Esophagus muscularis mucosa (tissue), 4 donors: ENCODE measurements at regions not wholly inside any gene's neighbourhood (a gene's known extent, or its start where the extent isn't known, plus 50 kb on each side); places are given as distances from the start of the nearest gene placed in this dataset.

Source experiments
- DNase-seq: peaks from one replicate; pipeline ENCODE4 v3.0.0-alpha.2; 2017; ENCODE audit errors: extremely low spot score
- H3K27ac ChIP-seq, 4 donors: fragments of 200-600 bp; sonication (generic); replicated peaks in 1 of 4; 1 replicate in 3 of 4; 2 replicates in 1 of 4; pipeline ENCODE4 v1.5.1; 2016 to 2019; ENCODE audit warnings: mild to moderate bottlenecking in 1 of 4
- H3K27me3 ChIP-seq, 4 donors: fragments of 200-600 bp; sonication (generic); one replicate each; pipeline versions ENCODE4 v1.5.1 to v1.6.0; 2016 to 2019
- H3K36me3 ChIP-seq, 4 donors: fragments of 200-600 bp; sonication (generic); one replicate each; pipeline ENCODE4 v1.5.1; 2016 to 2019
- H3K4me1 ChIP-seq, 4 donors: fragments of 200-600 bp; sonication (generic); one replicate each; pipeline ENCODE4 v1.5.1; 2016 to 2019
- H3K4me3 ChIP-seq, 4 donors: fragments of 200-600 bp; sonication (generic); 1 replicate in 2 of 4; 2 replicates in 2 of 4; pipeline ENCODE4 v1.5.1; 2016 to 2019; ENCODE audit warnings: mild to moderate bottlenecking in 4 of 4, moderate library complexity in 1 of 4
- H3K9me3 ChIP-seq, 4 donors: fragments of 200-600 bp; sonication (generic); 1 replicate in 3 of 4; 2 replicates in 1 of 4; pipeline ENCODE4 v1.5.1; 2016 to 2019
- EP300 ChIP-seq: sonication (generic); formaldehyde crosslinking; IDR thresholded peaks from one replicate; pipeline ENCODE4 v1.6.1; 2017; ENCODE audit warnings: antibody characterized with exemption
- POLR2A ChIP-seq: fragments of 450-650 bp; IDR thresholded peaks from one replicate; pipeline ENCODE4 v1.6.1; 2017; ENCODE audit warnings: antibody characterized with exemption, moderate library complexity, mild to moderate bottlenecking, low read depth
- POLR2AphosphoS5 ChIP-seq, 2 donors: sonication (generic); formaldehyde crosslinking; IDR thresholded peaks; one replicate each; pipeline ENCODE4 v1.6.1; 2017; ENCODE audit warnings: antibody characterized with exemption in 2 of 2
- WGBS: methylation state at CpG from one replicate; pipeline ENCODE4 v1.1.5; 2018; 5-methylcytosine and 5-hydroxymethylcytosine counted together
- intact Hi-C: fragments of 100-400 bp; cut with DNase I; formaldehyde crosslinking; loops from one replicate; pipeline ENCODE4 v1.15.1; 2023
- TF ChIP-seq, protein P1 (sequence below), 3 experiments: fragments of 200-600 bp in 2 of 3; fragments of 450-650 bp in 1 of 3; sonication (generic) in 2 of 3; IDR thresholded peaks; one replicate each; pipeline ENCODE4 v1.5.1; 2017 to 2019; ENCODE audit warnings: antibody characterized with exemption in 3 of 3, mild to moderate bottlenecking in 2 of 3, moderate library complexity in 1 of 3

DNA sequence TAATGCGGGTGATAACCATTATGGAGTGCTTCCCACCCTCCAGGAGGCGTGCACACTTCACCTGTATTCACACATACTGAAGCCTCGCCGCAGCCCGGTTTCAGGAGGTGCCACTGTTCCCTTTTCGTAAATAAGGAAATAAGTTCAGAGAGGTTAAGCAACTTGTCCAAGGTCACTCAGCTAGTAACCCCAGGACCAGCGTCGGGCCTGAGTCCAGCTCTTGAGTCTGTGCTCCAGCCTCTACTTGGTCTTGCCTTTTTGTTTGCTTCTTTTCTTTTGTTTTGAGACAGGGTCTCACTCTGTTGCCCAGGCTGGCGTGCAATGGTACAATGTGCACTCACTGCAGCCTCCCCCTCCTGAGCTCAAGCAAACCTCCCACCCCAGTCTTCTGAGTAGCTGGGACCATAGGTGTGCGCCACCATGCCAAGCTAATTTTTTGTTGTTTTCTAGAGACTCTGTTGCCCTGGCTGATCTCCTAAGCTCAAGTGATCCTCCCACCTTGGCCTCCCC is 63.5 kb upstream of the CIBAR2 start:
- intact Hi-C loops: no loop called here
- no peak for DNase-seq
- no peak overlapping the region for H3K27ac ChIP-seq
- 96% methylated on average over 10 of the region's 10 CpGs for WGBS
- peaks cover 56 to 68% (median 66%) of the 10 kb centered on the region in 4 donors for H3K4me1 ChIP-seq
- no peak overlapping the region for H3K4me3 ChIP-seq
- H3K27me3 ChIP-seq: no peaks in the 10 kb centered on the region
- TF ChIP-seq EP300 (no peak), POLR2AphosphoS5 (IDR thresholded peaks at IDR 0.05) (no peak), POLR2A (no peak)
- H3K36me3 ChIP-seq: no peaks in the 10 kb centered on the region
- no peaks in the 10 kb centered on the region for H3K9me3 ChIP-seq

DNA sequence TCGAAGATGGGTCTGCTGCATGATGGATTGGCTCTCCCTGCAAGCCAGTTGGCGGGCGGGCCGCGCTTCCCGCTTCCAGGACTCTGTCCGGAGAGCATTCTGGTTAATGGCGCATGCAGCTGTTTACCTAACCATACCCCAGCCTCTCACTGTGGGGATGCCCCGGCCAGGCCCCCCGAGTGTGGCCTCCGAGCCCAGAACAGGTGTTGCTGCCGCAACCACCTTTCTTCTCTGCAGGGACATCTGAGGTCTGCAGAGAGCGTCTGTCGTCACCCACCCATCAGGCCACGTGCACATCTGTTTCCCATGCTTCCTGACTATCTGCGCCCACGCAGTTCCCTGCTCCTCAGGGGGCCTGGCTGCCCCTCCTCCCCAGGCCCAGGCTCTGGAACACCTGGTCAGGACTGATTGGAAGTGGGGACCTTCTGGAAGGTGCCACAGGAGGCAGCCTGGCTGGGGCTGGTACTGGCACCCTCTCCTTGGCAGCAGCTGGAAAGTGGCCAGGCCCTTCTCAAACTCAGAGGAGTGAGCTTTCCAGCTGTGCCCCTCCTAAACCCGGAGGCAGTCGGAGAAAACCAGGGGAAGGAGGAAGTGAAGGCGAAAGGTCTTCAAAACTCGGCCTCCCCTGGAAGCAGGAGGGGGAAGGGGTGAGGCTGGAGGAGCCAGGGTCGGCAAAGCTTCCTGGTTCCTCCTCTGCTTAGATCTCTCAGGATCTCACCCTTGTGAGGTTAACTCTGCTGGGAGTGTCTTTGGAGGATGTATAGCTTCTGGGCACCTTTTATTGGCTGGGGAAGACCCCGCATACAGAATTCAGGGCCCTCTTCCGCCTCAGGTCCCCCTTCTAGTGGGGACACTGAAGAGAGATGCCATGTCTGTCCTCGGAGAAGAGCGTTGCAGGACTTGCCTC is 64.5 kb upstream of the CIBAR2 start:
- TF ChIP-seq POLR2AphosphoS5 (IDR thresholded peaks at IDR 0.05): no peak
- TF ChIP-seq POLR2A: no peak
- TF ChIP-seq, protein P1, sequence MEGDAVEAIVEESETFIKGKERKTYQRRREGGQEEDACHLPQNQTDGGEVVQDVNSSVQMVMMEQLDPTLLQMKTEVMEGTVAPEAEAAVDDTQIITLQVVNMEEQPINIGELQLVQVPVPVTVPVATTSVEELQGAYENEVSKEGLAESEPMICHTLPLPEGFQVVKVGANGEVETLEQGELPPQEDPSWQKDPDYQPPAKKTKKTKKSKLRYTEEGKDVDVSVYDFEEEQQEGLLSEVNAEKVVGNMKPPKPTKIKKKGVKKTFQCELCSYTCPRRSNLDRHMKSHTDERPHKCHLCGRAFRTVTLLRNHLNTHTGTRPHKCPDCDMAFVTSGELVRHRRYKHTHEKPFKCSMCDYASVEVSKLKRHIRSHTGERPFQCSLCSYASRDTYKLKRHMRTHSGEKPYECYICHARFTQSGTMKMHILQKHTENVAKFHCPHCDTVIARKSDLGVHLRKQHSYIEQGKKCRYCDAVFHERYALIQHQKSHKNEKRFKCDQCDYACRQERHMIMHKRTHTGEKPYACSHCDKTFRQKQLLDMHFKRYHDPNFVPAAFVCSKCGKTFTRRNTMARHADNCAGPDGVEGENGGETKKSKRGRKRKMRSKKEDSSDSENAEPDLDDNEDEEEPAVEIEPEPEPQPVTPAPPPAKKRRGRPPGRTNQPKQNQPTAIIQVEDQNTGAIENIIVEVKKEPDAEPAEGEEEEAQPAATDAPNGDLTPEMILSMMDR (IDR thresholded peaks at IDR 0.05): no peak
- TF ChIP-seq EP300: no peak
- H3K27ac ChIP-seq: no peak overlapping the region
- no peaks in the 10 kb centered on the region for H3K27me3 ChIP-seq
- WGBS: 70% methylated on average over 20 of the region's 26 CpGs
- H3K36me3 ChIP-seq: peaks cover 0 to under 1% (median 0%) of the 10 kb centered on the region in 4 donors
- H3K4me3 ChIP-seq: no peak overlapping the region
- no peaks in the 10 kb centered on the region for H3K9me3 ChIP-seq
- intact Hi-C loops: no loop called here
- peaks cover 55 to 60% (median 56%) of the 10 kb centered on the region in 4 donors for H3K4me1 ChIP-seq
- no peak for DNase-seq

DNA sequence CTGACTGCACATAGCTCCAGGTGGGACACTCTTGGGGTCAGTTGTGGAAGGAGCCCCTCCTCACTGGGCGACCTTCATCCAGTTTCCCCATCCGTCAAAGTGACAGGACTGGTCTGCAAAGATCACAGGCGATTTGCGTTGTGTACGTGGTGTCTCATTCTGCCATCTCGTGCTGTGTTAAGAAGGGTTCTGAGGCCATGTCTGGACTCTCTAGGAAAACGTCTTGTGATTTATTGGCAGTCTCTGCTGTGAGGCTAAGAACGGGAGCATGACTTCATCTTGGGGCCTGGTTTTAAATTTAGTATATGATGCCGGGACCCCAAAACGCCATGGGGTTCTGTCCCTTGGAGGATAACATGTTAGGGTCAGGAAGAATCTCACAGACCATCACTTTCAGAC is 65.2 kb upstream of the CIBAR2 start:
- Histone ChIP-seq H3K9me3 (no peaks in the 10 kb centered on the region), H3K4me3 (no peak overlapping the region), H3K4me1 (peaks cover 49 to 53% (median 49%) of the 10 kb centered on the region in 4 donors), H3K27me3 (no peaks in the 10 kb centered on the region), H3K27ac (no peak overlapping the region), H3K36me3 (peaks cover 0 to 5% (median 0%) of the 10 kb centered on the region in 4 donors)
- WGBS: 76% methylated on average over 10 of the region's 10 CpGs
- TF ChIP-seq EP300: no peak
- TF ChIP-seq POLR2AphosphoS5 (IDR thresholded peaks at IDR 0.05): no peak
- TF ChIP-seq, protein P1 (IDR thresholded peaks at IDR 0.05): no peak
- no peak for TF ChIP-seq POLR2A
- intact Hi-C loops: no loop called here
- no peak for DNase-seq

DNA sequence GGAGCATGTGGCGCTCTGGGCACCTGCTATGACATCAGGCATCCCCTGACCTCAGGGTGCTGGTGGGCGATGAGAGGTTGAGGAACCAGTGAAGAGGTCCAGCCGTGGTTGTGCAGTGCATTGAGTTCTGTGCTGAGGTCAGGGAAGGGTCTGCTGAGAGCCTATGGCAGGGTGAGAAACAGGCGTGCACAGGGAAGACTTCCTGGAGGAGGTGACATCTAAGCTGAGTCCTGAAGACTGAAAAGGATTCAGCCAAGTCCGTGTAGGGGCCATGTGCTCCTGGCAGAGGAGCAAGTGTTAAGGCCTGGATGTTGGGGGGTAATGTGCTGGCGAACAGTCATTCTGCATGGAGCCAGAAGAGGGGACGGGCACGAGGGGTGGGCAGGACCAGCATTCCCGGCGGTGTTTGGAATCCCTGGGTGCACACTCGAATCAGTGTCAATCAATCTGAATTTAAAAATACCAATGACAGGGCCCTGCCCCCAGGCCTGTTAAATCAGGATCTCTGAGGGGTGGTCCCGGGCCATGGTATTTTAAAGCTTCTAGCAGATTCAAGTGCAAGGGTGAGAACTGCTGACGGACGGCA is 65.8 kb upstream of the CIBAR2 start:
- no peak for DNase-seq
- intact Hi-C loops: no loop called here
- Histone ChIP-seq H3K4me3 (no peak overlapping the region), H3K4me1 (peaks cover 42 to 47% (median 43%) of the 10 kb centered on the region in 4 donors), H3K9me3 (no peaks in the 10 kb centered on the region), H3K27ac (no peak overlapping the region), H3K36me3 (peaks cover 0 to 11% (median 0%) of the 10 kb centered on the region in 4 donors), H3K27me3 (no peaks in the 10 kb centered on the region)
- TF ChIP-seq EP300 (no peak), POLR2AphosphoS5 (IDR thresholded peaks at IDR 0.05) (no peak), POLR2A (no peak)
- TF ChIP-seq, protein P1 (IDR thresholded peaks at IDR 0.05): no peak
- WGBS: 91% methylated on average over 14 of the region's 14 CpGs

DNA sequence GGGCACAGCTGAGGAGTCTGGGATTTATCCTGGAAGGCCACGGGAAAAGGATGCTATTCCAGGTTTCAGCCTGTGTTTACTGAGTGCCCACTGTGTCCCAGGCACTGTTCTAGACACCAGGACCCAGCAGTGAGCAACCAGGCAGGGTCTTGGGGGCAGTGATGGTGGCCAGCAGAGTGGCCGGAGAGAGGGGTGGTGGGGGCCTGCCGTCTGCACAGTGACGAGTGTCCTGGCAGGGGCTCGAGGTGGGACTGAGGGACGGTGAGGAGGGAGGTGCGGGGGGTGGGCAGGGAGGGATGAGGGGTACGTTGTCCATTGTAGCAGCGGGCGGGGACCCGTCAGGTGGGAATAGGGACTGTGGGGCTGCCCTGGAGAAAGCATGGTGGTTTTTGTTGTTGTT is 66.3 kb upstream of the CIBAR2 start:
- TF ChIP-seq EP300: no peak
- no peak for TF ChIP-seq POLR2AphosphoS5 (IDR thresholded peaks at IDR 0.05)
- TF ChIP-seq, protein P1 (IDR thresholded peaks at IDR 0.05): no peak
- TF ChIP-seq POLR2A: no peak
- intact Hi-C loops: no loop called here
- 94% methylated on average over 11 of the region's 11 CpGs for WGBS
- no peak for DNase-seq
- Histone ChIP-seq H3K27me3 (no peaks in the 10 kb centered on the region), H3K4me1 (peaks cover 37 to 42% (median 38%) of the 10 kb centered on the region in 4 donors), H3K9me3 (peaks cover 0 to 1% (median 0%) of the 10 kb centered on the region in 4 donors), H3K4me3 (no peak overlapping the region), H3K36me3 (peaks cover 0 to 16% (median 0%) of the 10 kb centered on the region in 4 donors), H3K27ac (no peak overlapping the region)
